HG03521 (cell line): ENCODE measurements at regions not wholly inside any gene's neighbourhood (a gene's known extent, or its start where the extent isn't known, plus 50 kb on each side); places are given as distances from the start of the nearest gene placed in this dataset.

Experiments
- ATAC-seq: cut with Tn5 transposase; IDR thresholded peaks from one replicate; pipeline ENCODE4 v1.9.1; 2021; ENCODE audit warnings: mild to moderate bottlenecking, moderate library complexity; ENCODE audit not compliant: unreplicated experiment

DNA sequence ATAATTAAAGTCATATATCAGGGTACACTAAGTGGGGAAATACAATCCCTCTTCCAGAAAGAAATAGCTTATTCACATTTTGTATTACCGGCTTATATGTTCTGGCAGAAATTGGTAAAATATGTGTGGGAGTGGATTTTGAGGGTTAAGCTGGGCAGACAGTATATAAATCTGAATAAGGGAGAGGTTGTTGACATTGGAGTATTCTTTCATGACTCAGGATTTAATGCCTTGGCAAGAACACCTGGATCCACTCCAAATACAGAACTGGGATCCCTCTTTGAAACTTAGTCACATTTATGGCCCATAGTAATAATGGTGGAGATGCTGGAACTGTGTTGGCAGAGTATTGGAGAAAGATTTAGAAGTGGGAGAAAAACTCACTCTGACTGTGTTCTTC, 54.3 kb upstream of the TET2 start:
- no peak for ATAC-seq

DNA sequence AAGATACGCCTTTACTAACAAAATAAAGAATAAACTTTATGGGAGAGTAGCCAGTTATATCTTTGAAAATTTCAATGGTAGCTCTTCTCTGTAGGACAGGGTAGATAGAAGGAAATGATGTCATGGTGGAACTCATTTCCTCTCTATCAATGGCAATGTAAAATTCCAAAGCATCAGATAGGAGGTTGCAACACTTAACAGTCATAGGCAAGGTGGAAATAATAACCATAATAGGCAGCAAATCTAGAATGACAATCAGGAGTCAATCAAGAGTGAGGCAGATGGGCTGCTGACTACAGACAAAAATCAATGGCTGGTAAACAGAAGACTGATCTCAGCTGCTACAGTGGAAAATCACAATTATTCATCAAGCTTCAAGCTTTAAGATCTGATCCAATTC, 53.9 kb upstream of the TET2 start:
- ATAC-seq: no peak

GRCh38 chr4:105093975-105094374, 52.7 kb upstream of the TET2 start:
- ATAC-seq: no peak
